Kidney (tissue), 13 donors: ENCODE measurements at regions not wholly inside any gene's neighbourhood (a gene's known extent, or its start where the extent isn't known, plus 50 kb on each side); places are given as distances from the start of the nearest gene placed in this dataset.

ENCODE experiments used
- DNase-seq, 5 donors: peaks; one replicate each; pipeline ENCODE4 v3.0.0-alpha.2; 2013 to 2020
- FAIRE-seq: peaks from 2 replicates; lab custom pipeline; 2012; peaks lifted over from hg19 to GRCh38; lab: Jason Lieb, UNC
- H3K27ac ChIP-seq, 2 donors: one replicate each; pipeline ENCODE4 v1.7.0; 2013; ENCODE audit warnings: low read depth in 2 of 2, low read length in 2 of 2, inconsistent platforms in 1 of 2
- H3K27me3 ChIP-seq: one replicate; pipeline ENCODE4 v1.7.1; 2013; ENCODE audit warnings: low read length, inconsistent platforms; ENCODE audit not compliant: control insufficient read depth, insufficient read depth
- H3K36me3 ChIP-seq, 3 donors: one replicate each; pipeline versions ENCODE4 v1.7.0 to v1.7.1; 2013; ENCODE audit warnings: low read length in 3 of 3, control low read depth in 1 of 3, inconsistent platforms in 1 of 3; ENCODE audit not compliant: insufficient read depth in 3 of 3, control insufficient read depth in 2 of 3
- H3K4me1 ChIP-seq, 3 donors: one replicate each; pipeline versions ENCODE4 v1.7.0 to v1.7.1; 2013; ENCODE audit warnings: low read length in 3 of 3, inconsistent platforms in 1 of 3, low read depth in 1 of 3; ENCODE audit not compliant: control insufficient read depth in 2 of 3, insufficient read depth in 2 of 3
- H3K4me3 ChIP-seq, 3 donors: one replicate each; pipeline versions ENCODE4 v1.7.0 to v1.8.1; 2013; ENCODE audit warnings: low read length in 3 of 3, control low read depth in 1 of 3, inconsistent platforms in 1 of 3
- H3K9ac ChIP-seq, 3 donors: one replicate each; pipeline versions ENCODE4 v1.7.0 to v1.7.1; 2013; ENCODE audit warnings: low read length in 3 of 3, control low read depth in 1 of 3, inconsistent platforms in 1 of 3
- H3K9me3 ChIP-seq, 3 donors: one replicate each; pipeline versions ENCODE4 v1.7.0 to v1.7.1; 2013; ENCODE audit warnings: low read length in 3 of 3, control low read depth in 1 of 3, inconsistent platforms in 1 of 3; ENCODE audit not compliant: control insufficient read depth in 2 of 3, insufficient read depth in 1 of 3
- intact Hi-C: fragments of 100-400 bp; cut with DNase I; formaldehyde crosslinking; loops from one replicate; pipeline ENCODE4 v1.11.1; 2022
- TF ChIP-seq, protein P1 (sequence below): IDR thresholded peaks from 3 replicates; pipeline ENCODE4 v1.5.1; 2012; ENCODE audit warnings: mild to moderate bottlenecking, moderate library complexity, borderline replicate concordance; ENCODE audit not compliant: insufficient read depth; ENCODE audit errors: extremely low read depth
- donor health status: control.
- donor health status: control.
- donor health status: control.
- donor health status: control.
- donor health status: control.
- donor health status: DM: yes; HTN: yes; CAD: no.
- donor health status: Normal renal cell carcinoma (clear cell type).

GRCh38 chr1:58905126-58905490, 121.3 kb upstream of the JUN start:
- H3K36me3 ChIP-seq: no peaks in the 10 kb centered on the region
- FAIRE-seq: no peak
- TF ChIP-seq, protein P1, sequence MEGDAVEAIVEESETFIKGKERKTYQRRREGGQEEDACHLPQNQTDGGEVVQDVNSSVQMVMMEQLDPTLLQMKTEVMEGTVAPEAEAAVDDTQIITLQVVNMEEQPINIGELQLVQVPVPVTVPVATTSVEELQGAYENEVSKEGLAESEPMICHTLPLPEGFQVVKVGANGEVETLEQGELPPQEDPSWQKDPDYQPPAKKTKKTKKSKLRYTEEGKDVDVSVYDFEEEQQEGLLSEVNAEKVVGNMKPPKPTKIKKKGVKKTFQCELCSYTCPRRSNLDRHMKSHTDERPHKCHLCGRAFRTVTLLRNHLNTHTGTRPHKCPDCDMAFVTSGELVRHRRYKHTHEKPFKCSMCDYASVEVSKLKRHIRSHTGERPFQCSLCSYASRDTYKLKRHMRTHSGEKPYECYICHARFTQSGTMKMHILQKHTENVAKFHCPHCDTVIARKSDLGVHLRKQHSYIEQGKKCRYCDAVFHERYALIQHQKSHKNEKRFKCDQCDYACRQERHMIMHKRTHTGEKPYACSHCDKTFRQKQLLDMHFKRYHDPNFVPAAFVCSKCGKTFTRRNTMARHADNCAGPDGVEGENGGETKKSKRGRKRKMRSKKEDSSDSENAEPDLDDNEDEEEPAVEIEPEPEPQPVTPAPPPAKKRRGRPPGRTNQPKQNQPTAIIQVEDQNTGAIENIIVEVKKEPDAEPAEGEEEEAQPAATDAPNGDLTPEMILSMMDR: no peak
- no peak overlapping the region for H3K27ac ChIP-seq
- DNase-seq: no peak
- no peak overlapping the region for H3K9ac ChIP-seq
- H3K4me3 ChIP-seq: no peak overlapping the region
- intact Hi-C loops: no loop called here
- H3K27me3 ChIP-seq: no peaks in the 10 kb centered on the region
- H3K4me1 ChIP-seq: peaks cover 0 to 9% (median 0%) of the 10 kb centered on the region in 3 donors
- H3K9me3 ChIP-seq: no peaks in the 10 kb centered on the region

DNA sequence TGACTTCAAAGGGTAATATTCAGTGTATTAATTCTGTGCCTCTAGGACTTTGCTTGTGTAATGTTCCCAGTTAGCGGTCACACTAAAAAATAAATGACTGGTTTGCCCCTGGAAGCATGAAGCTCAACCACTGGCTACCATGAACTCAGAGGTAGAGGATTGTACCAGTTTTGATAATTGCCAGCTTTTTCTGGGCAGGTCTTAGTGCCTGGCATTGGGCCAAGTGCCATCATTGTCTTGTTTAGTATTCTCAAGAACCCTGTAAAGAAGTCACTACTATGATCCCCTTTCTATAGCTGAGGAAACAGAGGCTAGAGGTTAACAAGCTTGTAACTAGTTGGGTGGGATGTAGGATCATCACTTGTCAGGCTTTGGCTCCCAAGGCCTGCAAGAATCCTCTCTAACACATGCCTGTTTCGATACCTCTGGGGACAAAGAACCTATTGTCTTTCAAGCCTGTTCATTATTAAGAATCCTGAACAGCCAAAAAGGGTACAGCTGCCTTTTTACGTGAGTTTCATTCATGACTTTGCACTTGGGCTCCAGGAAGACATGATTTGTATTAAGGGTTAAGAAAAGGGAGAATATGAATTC, 121.9 kb upstream of the JUN start:
- no peak for FAIRE-seq

DNA sequence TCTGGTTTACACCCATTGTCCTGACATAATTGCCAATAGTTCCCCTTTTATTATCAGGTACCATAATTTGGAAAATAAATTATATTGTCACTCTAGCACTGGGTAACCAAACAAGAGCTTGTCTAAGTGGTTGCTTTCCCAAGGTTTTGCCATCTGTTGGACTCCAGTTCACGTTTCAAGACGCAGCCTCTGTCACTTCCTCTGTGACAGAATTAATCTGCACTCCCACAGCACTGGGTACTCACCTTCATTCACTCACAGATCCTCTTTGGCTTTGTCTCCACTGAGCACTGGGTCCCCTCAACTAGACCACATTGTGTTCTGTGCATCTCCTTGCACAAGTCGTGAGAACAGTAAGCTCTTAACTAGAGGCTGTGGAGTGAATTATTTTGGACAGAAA, 123.6 kb upstream of the JUN start:
- Histone ChIP-seq H3K36me3 (no peaks in the 10 kb centered on the region), H3K9ac (no peak overlapping the region), H3K9me3 (no peaks in the 10 kb centered on the region), H3K4me1 (peaks cover 0 to 9% (median 0%) of the 10 kb centered on the region in 3 donors), H3K27me3 (no peaks in the 10 kb centered on the region), H3K27ac (no peak overlapping the region), H3K4me3 (no peak overlapping the region)
- DNase-seq: no peak
- TF ChIP-seq, protein P1: no peak
- FAIRE-seq: no peak
- intact Hi-C loops: no loop called here

More for the DNA sequence above, 121.9 kb upstream of the JUN start:
- no peak for DNase-seq
- H3K4me3 ChIP-seq: no peak overlapping the region
- peaks cover 0 to 9% (median 0%) of the 10 kb centered on the region in 3 donors for H3K4me1 ChIP-seq
- TF ChIP-seq, protein P1: no peak
- no peak overlapping the region for H3K27ac ChIP-seq
- H3K9ac ChIP-seq: no peak overlapping the region
- no peaks in the 10 kb centered on the region for H3K9me3 ChIP-seq
- H3K36me3 ChIP-seq: no peaks in the 10 kb centered on the region
- H3K27me3 ChIP-seq: no peaks in the 10 kb centered on the region
- intact Hi-C loops: no loop called here
